CD4-positive, alpha-beta T cell treated with Interleukin-15 for 4 hours (primary cell): ENCODE measurements at regions not wholly inside any gene's neighbourhood (a gene's known extent, or its start where the extent isn't known, plus 50 kb on each side); places are given as distances from the start of the nearest gene placed in this dataset.

Experiments used
- DNase-seq: peaks from one replicate; pipeline ENCODE4 v3.0.0-alpha.2; 2020; ENCODE audit warnings: low spot score

DNA sequence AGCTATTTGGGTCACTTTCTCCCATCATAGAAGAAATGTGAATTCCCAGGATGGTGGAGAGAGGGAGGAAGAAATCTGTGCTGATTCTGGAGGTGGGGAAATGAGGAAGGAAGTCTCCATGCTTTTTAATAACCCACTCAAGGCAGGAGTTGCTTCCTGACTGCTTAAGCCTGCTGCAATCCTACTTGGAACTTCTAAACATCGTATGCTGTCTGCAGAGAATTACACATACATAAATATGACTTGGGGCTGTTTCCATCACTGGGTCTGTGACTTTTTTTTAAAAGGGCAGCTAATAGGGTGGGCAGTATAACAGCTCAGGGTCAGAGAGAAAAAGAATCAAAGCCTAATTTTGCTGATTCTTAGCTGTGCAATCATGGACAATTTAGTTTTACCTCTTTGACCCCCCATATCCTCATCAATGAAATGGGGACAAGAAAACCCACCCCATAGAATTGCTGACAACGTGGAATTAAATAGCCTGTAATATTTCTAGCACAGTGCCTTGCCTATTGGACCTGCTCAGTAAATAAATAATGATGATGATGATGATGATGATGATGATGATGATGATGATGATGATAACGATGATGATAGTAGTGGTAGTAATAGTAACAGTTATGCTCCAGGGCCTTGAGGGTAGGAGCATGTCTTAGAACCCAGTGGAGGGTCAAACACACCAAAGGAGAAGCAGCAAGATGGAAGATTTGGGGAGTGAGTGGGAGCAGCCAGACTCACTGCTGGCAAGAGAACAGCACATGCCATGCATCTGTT is 166.7 kb upstream of the LRFN2 start:
- DNase-seq = no peak

- no peak for DNase-seq
Measured at GRCh38 chr6:40753048-40753447, 165.9 kb upstream of the LRFN2 start.

DNA sequence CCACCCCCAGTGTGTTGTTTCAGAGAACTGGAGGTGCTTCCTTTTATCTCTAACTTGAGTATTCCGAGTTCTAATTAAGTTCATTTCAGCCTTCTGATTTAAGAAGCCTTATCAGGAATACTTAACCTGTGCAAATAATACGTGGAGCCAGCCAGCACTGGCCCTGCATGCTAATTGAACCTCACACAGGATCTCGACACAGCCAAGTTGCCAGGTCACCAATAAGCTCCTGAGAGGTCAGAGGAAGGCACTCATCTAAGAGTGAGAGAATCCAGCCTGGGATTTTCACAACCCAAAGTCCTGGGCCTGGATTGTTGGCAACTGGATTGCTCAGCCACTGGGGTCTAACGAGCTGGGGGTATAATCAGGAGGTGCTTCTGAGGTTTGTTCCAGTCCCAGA is 157.7 kb upstream of the LRFN2 start:
- no peak for DNase-seq

GRCh38 chr6:40743690-40744446 is 156.7 kb upstream of the LRFN2 start:
- DNase-seq = no peak

DNA sequence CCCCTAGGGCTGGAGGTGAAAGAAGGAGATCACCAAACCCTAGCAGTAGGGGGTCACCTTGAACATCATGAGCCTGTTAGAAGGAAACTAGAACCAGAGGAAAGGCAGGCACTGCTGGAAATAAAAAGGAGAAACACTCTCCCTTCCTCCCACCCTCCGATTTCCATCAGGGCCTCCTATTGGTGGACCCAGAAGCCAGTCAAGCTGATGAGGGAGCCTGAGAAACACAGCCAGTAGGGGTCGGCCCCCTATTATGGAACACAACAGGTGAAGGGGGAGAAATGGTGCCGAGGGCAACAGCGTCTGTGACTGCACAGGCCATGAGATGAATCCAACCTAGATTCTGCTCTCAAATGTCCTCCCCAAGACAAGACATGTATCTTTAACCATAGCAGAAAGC is 156.1 kb upstream of the LRFN2 start:
- DNase-seq = no peak

- no peak for DNase-seq
Measured at GRCh38 chr6:40740518-40740917, 153.4 kb upstream of the LRFN2 start.

- DNase-seq = no peak
Measured at GRCh38 chr6:40738551-40739193, 151.5 kb upstream of the LRFN2 start.

DNA sequence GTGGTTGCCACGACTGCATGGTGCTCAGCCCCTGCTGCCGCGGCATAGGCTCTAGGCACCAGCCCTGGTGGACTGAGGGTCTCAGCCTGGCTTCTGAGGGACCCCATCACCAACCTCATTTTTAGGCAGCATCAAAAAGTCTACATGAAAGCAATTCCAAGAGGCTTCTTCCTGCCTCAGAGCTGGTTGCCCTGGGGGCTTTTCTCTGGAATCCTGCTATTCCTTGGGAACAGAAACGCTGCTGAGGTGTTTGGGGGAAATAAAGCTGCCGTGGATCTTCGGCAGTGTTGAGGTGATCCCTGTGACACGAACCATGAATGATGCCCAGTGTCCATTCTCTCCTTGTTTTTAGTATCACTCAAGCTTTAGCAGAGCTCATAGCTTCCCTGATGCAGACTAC is 148.4 kb upstream of the LRFN2 start:
- no peak for DNase-seq

DNA sequence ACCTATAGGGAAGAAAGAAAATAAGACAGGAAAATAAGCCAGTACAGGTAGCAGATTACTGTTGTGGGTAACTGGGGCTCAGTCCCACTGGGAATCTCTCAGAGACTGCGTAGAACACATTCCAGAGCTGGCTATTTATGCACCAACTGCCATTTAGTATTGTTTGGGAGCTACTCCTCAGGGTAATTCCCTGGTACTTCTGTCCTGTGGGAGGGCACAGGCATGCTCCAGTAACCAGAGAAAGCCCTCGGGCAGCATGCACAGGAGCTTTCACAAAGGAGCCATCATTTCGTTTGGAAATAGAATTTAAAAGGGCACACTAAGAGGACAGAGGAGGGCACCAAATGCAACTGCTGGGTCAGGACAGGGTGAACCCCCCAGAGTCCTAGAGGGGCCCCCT is 148.0 kb upstream of the LRFN2 start:
- DNase-seq = no peak

DNA sequence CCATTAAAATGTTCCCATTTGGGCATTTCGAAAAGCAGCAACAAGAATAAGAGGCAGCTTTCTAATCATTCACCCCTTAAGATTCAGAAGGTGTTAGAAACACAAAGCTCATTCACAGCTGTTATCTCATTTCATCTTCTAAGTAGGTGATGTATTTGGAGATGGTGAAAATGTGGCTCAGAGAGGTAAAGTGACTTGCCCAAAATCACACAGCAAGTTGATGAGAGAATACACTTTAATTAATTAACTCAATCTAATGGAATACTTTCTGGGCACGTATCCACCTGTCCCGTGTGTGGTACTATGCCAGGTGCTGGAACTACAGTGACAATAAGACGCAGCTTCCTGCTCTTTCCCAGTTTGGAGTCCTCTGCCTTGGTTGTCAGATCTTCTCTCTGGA is 147.4 kb upstream of the LRFN2 start:
- DNase-seq = no peak

- no peak for DNase-seq
Measured at GRCh38 chr6:40733770-40734396, 146.7 kb upstream of the LRFN2 start.

GRCh38 chr6:40733290-40733689 is 146.1 kb upstream of the LRFN2 start:
- no peak for DNase-seq

DNA sequence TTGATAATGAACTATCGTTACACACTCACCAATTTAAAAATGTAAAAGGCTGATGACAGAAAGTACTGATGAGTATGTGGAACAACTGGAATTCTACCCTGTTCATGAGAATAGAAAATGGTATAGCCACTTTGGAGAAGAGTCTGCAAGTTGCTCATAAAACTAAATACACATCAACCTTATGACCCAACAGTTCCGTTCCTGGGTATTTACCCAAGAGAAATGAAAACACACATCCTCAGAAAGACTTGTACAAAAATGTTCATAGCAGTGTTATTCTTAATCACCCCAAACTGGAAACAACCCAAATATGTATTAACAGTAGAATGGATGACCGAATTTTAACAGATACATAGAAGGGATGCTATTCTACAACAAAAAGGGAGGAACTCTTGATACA is 145.7 kb upstream of the LRFN2 start:
- no peak for DNase-seq

DNA sequence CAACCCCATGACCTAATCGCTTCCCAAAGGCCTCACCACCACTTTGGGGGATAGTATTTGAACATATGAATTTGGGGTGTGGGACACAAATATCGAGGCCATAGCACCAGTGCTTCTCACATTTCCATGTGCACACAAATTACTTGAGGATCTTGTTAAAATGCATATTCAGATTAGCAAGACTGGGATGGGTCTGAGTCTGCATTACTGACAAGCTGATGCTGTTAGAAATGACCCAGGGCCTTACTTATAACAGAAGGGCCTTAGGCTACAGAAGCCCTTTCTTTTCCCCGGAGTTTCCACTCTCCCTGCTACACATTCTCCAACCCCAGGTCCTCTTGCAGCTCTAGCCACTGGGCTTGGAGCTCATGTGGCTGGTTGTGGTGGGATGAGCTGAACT is 141.5 kb upstream of the LRFN2 start:
- DNase-seq = no peak

DNA sequence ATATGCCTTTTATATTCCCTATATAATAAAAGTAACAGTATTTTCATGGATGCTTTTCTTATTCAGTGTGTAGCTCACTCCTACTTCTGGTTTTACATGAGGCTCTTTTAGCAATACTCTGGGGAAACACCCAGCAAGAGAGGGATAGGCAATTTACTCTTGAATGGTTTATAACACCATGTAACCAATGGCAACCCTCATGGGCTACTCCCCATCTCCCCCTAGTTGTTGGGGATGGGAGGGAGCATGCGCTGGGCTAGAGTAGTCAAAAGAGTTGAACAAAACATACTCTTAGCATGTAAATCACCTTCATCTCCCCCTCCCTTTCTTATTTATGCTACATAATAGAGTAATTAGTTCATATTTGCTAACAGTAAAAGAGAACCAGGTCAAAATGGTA is 140.1 kb upstream of the LRFN2 start:
- DNase-seq = no peak

DNA sequence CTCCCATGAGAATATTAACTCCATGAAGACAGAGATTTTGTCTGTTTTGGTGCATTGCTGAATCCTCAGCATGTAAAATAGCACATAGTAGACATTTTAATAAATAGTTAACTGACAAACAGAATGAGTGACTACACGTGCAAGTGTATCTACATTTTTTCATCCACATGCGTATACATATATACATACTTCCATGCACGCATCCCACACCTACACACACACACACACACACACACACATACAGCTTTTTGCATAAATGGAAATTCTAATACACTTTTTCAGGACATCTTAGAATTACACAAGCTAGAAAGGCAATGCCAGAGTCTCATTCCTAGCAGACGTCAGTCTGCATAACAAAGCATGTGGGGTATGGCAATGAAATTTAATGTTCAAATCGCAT is 139.7 kb upstream of the LRFN2 start:
- DNase-seq = no peak

- no peak for DNase-seq
Measured at GRCh38 chr6:40725390-40725789, 138.2 kb upstream of the LRFN2 start.

GRCh38 chr6:40724886-40725285 is 137.7 kb upstream of the LRFN2 start:
- DNase-seq = no peak

- DNase-seq = no peak
Measured at GRCh38 chr6:40723967-40724366, 136.8 kb upstream of the LRFN2 start.

GRCh38 chr6:40722553-40723258 is 135.5 kb upstream of the LRFN2 start:
- DNase-seq = no peak

GRCh38 chr6:40722091-40722490 is 134.9 kb upstream of the LRFN2 start:
- DNase-seq = no peak
